AG04450 (cell line): ENCODE measurements at regions not wholly inside any gene's neighbourhood (a gene's known extent, or its start where the extent isn't known, plus 50 kb on each side); places are given as distances from the start of the nearest gene placed in this dataset.

Experiments used
- CTCF ChIA-PET: fragments of 300-600, 350-600 bp; formaldehyde crosslinking; extraction: SDS; loops from one replicate; lab custom pipeline; 2022; ENCODE audit warnings: antibody characterized with exemption, inconsistent platforms; lab: Charles Lee
- POLR2A ChIA-PET: fragments of 350-600 bp; formaldehyde crosslinking; extraction: SDS; loops from one replicate; lab custom pipeline; 2021; ENCODE audit warnings: antibody characterized with exemption, inconsistent platforms; lab: Yijun Ruan, JAX
- DNase-seq: peaks from one replicate; pipeline ENCODE4 v3.0.0-alpha.2; 2011; ENCODE audit warnings: low read depth, low spot score
- H3K27ac ChIP-seq: one replicate; pipeline ENCODE4 v1.5.1; 2012; ENCODE audit warnings: low read depth, low read length, control low read depth
- H3K27me3 ChIP-seq: one replicate; pipeline ENCODE4 v1.6.0; 2012; ENCODE audit warnings: low read length; ENCODE audit not compliant: control insufficient read depth, insufficient read depth
- H3K4me3 ChIP-seq: 2 replicates; pipeline ENCODE4 v1.5.1; 2011; ENCODE audit warnings: mild to moderate bottlenecking, low read depth, low read length, control low read depth
- H3K9me3 ChIP-seq: 2 replicates; pipeline ENCODE4 v1.5.1; 2012; ENCODE audit warnings: low read length; ENCODE audit not compliant: control insufficient read depth, insufficient read depth
- CTCF ChIP-seq: IDR thresholded peaks from 2 replicates; pipeline ENCODE4 v1.5.1; 2011; ENCODE audit warnings: low read depth, low read length, control low read depth, inconsistent platforms

GRCh38 chr12:115461401-115461800, 777.4 kb upstream of the TBX3 start:
- POLR2A ChIA-PET: no interaction called here
- H3K4me3 ChIP-seq: no peak overlapping the region
- no peak overlapping the region for H3K27ac ChIP-seq
- H3K27me3 ChIP-seq: no peaks in the 10 kb centered on the region
- no peak for DNase-seq
- no peak for TF ChIP-seq CTCF
- H3K9me3 ChIP-seq: no peaks in the 10 kb centered on the region
- CTCF ChIA-PET: no interaction called here

GRCh38 chr12:115457798-115458197, 773.8 kb upstream of the TBX3 start:
- Histone ChIP-seq H3K27ac (no peak overlapping the region), H3K9me3 (no peaks in the 10 kb centered on the region), H3K27me3 (no peaks in the 10 kb centered on the region), H3K4me3 (no peak overlapping the region)
- CTCF ChIA-PET: interaction anchor here (0.5 kb wide), 1 partner anchor 592 kb away, joined by 3 read pairs; no protein-coding TSS in a partner anchor
- DNase-seq: no peak
- TF ChIP-seq CTCF: no peak
- POLR2A ChIA-PET: no interaction called here

GRCh38 chr12:115456946-115457689, 773.1 kb upstream of the TBX3 start:
- Histone ChIP-seq H3K9me3 (no peaks in the 10 kb centered on the region), H3K27me3 (no peaks in the 10 kb centered on the region), H3K27ac (no peak overlapping the region), H3K4me3 (no peak overlapping the region)
- DNase-seq: no peak
- TF ChIP-seq CTCF: no peak
- CTCF ChIA-PET: no interaction called here
- POLR2A ChIA-PET: no interaction called here

DNA sequence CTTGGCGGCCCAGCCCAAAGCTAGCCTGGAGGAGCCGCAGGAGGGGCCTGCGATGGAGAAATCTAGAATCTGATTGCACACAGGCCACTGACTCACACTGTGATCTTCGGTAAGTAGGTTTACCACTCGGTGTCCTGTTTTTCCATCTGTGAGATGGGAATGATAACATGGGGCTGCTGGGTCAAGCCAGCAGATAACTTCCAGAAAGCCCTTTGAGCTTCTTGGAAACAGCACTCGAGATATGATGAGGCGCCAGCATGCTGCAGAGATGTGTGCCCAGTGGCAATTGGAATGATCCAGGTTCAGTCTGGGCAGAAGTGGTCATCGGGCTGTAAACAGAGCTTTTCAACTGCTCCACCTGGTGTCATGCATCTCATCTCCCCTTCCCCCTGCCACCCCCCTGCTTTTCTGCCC, 771.3 kb upstream of the TBX3 start:
- ChIA-PET CTCF (no interaction called here), POLR2A (interaction anchor here (1.2 kb wide), 1 partner anchor 74 kb away, joined by 3 read pairs; no protein-coding TSS in a partner anchor)
- H3K27me3 ChIP-seq: no peaks in the 10 kb centered on the region
- no peak for DNase-seq
- no peak overlapping the region for H3K4me3 ChIP-seq
- no peak overlapping the region for H3K27ac ChIP-seq
- no peak for TF ChIP-seq CTCF
- H3K9me3 ChIP-seq: no peaks in the 10 kb centered on the region

DNA sequence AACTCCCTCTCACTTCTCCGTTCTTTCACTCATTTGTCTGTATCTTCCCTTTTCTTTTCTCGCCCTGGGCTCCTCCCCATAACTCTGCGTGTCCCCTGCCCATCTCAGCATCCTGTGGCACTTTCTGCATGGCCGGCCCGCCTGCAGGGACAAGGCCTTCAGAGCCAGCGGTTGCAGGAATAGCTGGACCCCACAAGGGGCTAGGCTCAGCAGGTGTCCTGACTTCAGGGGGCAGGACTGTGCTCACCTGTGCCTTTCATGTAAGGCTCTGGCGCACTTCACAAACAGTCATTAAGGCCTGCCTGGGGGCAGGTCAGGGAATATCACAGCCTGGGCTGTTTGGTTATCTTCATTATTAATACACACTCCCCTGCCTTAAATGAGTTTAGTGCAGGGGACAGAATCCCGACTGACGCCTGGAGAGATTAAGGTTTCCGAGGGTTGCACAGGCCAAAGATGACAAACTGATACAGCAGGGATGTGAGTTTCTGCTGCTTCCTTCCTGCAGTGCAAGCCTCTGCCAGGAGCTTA, 768.8 kb upstream of the TBX3 start:
- CTCF ChIA-PET: no interaction called here

More for the DNA sequence above, 768.8 kb upstream of the TBX3 start:
- Histone ChIP-seq H3K27me3 (no peaks in the 10 kb centered on the region), H3K27ac (no peak overlapping the region), H3K9me3 (no peaks in the 10 kb centered on the region), H3K4me3 (no peak overlapping the region)
- POLR2A ChIA-PET: no interaction called here
- DNase-seq: no peak
- no peak for TF ChIP-seq CTCF
